NCI-H2107 treated with DMSO at 0.1 percent for 48 hours (cell line): ENCODE measurements at regions not wholly inside any gene's neighbourhood (a gene's known extent, or its start where the extent isn't known, plus 50 kb on each side); places are given as distances from the start of the nearest gene placed in this dataset.
A peak's percentile ranks its signal among the peaks of the same experiment; 100 is the strongest.
"Not testable (repeated sequence)": the region's sequence is repeated elsewhere in the genome, so short reads cannot be mapped to it uniquely, and the experiment has no call there.

ENCODE experiments used
- DNase-seq: peaks from one replicate; lab custom pipeline; 2025; ENCODE audit not compliant: unreplicated experiment; lab: John Stamatoyannopoulos, UW

- no peak for DNase-seq
Observed at GRCh38 chr5:53160895-53161294, 51.3 kb upstream of the MOCS2 start.

GRCh38 chr5:53161876-53162275 is 52.3 kb upstream of the MOCS2 start:
- DNase-seq: no peak

- no peak for DNase-seq
Observed at GRCh38 chr5:53164478-53165165, 55.1 kb upstream of the MOCS2 start.

- DNase-seq: no peak
Observed at GRCh38 chr5:53165431-53166182, 56.0 kb upstream of the MOCS2 start.

GRCh38 chr5:53166183-53166495 is 56.6 kb upstream of the MOCS2 start:
- DNase-seq: no peak

- DNase-seq: no peak
Observed at GRCh38 chr5:53167836-53168235, 58.3 kb upstream of the MOCS2 start.

- no peak for DNase-seq
Observed at GRCh38 chr5:53169933-53170332, 60.4 kb upstream of the MOCS2 start.

- DNase-seq: peak; percentile 7
Observed at GRCh38 chr5:53170746-53171349, 61.3 kb upstream of the MOCS2 start.

- DNase-seq: not testable (repeated sequence)
Observed at GRCh38 chr5:53172073-53172472, 62.5 kb upstream of the MOCS2 start.

- DNase-seq: no peak
Observed at GRCh38 chr5:53172630-53173029, 63.1 kb upstream of the MOCS2 start.

GRCh38 chr5:53173083-53173482 is 63.5 kb upstream of the MOCS2 start:
- no peak for DNase-seq

- DNase-seq: no peak
Observed at GRCh38 chr5:53178830-53179229, 69.3 kb upstream of the MOCS2 start.

- no peak for DNase-seq
Observed at GRCh38 chr5:53179691-53180090, 70.1 kb upstream of the MOCS2 start.

- no peak for DNase-seq
Observed at GRCh38 chr5:53180538-53180937, 71.0 kb upstream of the MOCS2 start.

- DNase-seq: no peak
Observed at GRCh38 chr5:53180991-53181390, 71.4 kb upstream of the MOCS2 start.

GRCh38 chr5:53183880-53184279 is 74.3 kb upstream of the MOCS2 start:
- DNase-seq: no peak

- no peak for DNase-seq
Observed at GRCh38 chr5:53191548-53192165, 82.1 kb upstream of the MOCS2 start.

GRCh38 chr5:53194086-53194485 is 84.5 kb upstream of the MOCS2 start:
- DNase-seq: no peak

- DNase-seq: no peak
Observed at GRCh38 chr5:53199882-53200281, 90.3 kb upstream of the MOCS2 start.

GRCh38 chr5:53200306-53200705 is 90.7 kb upstream of the MOCS2 start:
- no peak for DNase-seq

GRCh38 chr5:53201746-53202145 is 92.2 kb upstream of the MOCS2 start:
- no peak for DNase-seq

- no peak for DNase-seq
Observed at GRCh38 chr5:53206562-53206961, 97.0 kb upstream of the MOCS2 start.
